K562 (cell line): ENCODE measurements at regions not wholly inside any gene's neighbourhood (a gene's known extent, or its start where the extent isn't known, plus 50 kb on each side); places are given as distances from the start of the nearest gene placed in this dataset.

Experiments
- NCOA4 ChIP-seq: fragments of 450-650 bp; IDR thresholded peaks from 2 replicates; pipeline ENCODE4 v1.6.1; 2018; ENCODE audit warnings: mild to moderate bottlenecking; ENCODE audit not compliant: partially characterized antibody
- RBM34 ChIP-seq: fragments of 200-400 bp; formaldehyde crosslinking; IDR thresholded peaks from 2 replicates; pipeline ENCODE4 v1.6.1; 2018; ENCODE audit warnings: low read length, borderline replicate concordance; ENCODE audit not compliant: insufficient read depth
- RBM39 ChIP-seq: fragments of 200-400 bp; formaldehyde crosslinking; optimal IDR thresholded peaks from 2 replicates; pipeline ENCODE3; 2018; ENCODE audit warnings: low read depth, low read length
- ZEB2 ChIP-seq: fragments of 450-650 bp; IDR thresholded peaks from 2 replicates; pipeline ENCODE4 v1.6.1; 2016
- ZNF217 ChIP-seq: sonication (generic); formaldehyde crosslinking; IDR thresholded peaks from 2 replicates; pipeline ENCODE4 v1.8.0; 2022; ENCODE audit warnings: mild to moderate bottlenecking, missing genetic modification reagents
- ZNF584 ChIP-seq: fragments of 200-800 bp; sonication (Bioruptor generic); IDR thresholded peaks from 2 replicates; pipeline ENCODE4 v1.6.1; 2016; ENCODE audit warnings: low read depth, mild to moderate bottlenecking, missing genetic modification characterization, missing compliant biosample characterization
- TF ChIP-seq, protein P1 (sequence below): fragments of 250-450 bp; sonication (Bioruptor Pico); IDR thresholded peaks from 2 replicates; pipeline ENCODE4 v1.9.0; 2021; ENCODE audit warnings: mild to moderate bottlenecking, inconsistent platforms
- TF ChIP-seq, protein P2 (sequence below): fragments of 450-650 bp; IDR thresholded peaks from 2 replicates; pipeline ENCODE4 v1.6.1; 2016; ENCODE audit warnings: antibody characterized with exemption
- TF ChIP-seq, protein P3 (sequence below), 3 experiments: fragments of 200-800 bp in 1 of 3; sonication (Bioruptor generic) in 1 of 3; sonication (generic) in 1 of 3; formaldehyde crosslinking in 1 of 3; IDR thresholded peaks; 2 replicates each; pipeline versions ENCODE4 v1.6.1 to v1.8.0; 2016 to 2022; ENCODE audit warnings: mild to moderate bottlenecking in 2 of 3, missing compliant biosample characterization in 2 of 3, missing genetic modification characterization in 2 of 3, missing genetic modification reagents in 1 of 3
- TF ChIP-seq, protein P4 (sequence below): fragments of 450-650 bp; IDR thresholded peaks from 2 replicates; pipeline ENCODE4 v1.6.1; 2017; ENCODE audit warnings: mild to moderate bottlenecking, moderate library complexity

DNA sequence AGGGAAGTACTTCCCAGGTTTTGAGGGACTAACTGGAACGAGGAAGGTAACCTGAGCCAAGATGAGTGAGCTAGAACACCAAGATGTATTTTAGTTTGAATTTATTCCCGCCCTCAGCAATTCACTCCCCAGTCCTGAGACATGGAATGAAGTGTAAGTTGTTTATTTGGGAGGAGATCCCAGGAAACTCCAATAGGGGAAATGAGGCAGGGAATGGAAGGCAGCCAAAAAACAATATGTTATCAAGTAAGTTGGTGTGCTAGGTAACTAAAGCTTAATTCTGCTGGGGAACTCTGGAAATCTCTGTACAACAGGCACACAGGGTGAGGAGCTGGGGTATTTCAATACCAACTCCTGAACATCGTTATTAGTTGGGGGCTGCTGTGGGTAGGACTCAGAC is 189.7 kb upstream of the HDAC9 start (continued):
- TF ChIP-seq, protein P1, sequence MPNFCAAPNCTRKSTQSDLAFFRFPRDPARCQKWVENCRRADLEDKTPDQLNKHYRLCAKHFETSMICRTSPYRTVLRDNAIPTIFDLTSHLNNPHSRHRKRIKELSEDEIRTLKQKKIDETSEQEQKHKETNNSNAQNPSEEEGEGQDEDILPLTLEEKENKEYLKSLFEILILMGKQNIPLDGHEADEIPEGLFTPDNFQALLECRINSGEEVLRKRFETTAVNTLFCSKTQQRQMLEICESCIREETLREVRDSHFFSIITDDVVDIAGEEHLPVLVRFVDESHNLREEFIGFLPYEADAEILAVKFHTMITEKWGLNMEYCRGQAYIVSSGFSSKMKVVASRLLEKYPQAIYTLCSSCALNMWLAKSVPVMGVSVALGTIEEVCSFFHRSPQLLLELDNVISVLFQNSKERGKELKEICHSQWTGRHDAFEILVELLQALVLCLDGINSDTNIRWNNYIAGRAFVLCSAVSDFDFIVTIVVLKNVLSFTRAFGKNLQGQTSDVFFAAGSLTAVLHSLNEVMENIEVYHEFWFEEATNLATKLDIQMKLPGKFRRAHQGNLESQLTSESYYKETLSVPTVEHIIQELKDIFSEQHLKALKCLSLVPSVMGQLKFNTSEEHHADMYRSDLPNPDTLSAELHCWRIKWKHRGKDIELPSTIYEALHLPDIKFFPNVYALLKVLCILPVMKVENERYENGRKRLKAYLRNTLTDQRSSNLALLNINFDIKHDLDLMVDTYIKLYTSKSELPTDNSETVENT (CRISPR knock-in tag), result no peak
- TF ChIP-seq RBM34, result no peak
- TF ChIP-seq NCOA4, result no peak
- TF ChIP-seq, protein P2, sequence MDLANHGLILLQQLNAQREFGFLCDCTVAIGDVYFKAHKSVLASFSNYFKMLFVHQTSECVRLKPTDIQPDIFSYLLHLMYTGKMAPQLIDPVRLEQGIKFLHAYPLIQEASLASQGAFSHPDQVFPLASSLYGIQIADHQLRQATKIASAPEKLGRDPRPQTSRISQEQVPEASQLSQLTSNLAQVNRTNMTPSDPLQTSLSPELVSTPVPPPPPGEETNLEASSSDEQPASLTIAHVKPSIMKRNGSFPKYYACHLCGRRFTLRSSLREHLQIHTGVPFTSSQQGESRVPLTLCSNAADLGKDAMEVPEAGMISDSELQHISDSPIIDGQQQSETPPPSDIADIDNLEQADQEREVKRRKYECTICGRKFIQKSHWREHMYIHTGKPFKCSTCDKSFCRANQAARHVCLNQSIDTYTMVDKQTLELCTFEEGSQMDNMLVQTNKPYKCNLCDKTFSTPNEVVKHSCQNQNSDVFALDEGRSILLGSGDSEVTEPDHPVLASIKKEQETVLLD, result no peak
- TF ChIP-seq ZNF217 (CRISPR knock-in tag), result no peak
- no peak for TF ChIP-seq ZNF584
- TF ChIP-seq, protein P3, sequence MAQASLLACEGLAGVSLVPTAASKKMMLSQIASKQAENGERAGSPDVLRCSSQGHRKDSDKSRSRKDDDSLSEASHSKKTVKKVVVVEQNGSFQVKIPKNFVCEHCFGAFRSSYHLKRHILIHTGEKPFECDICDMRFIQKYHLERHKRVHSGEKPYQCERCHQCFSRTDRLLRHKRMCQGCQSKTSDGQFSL (CRISPR knock-in tag; IDR thresholded peaks at IDR 0.05), result no peak
- TF ChIP-seq, protein P3 (tag; IDR thresholded peaks at IDR 0.05), result no peak
- TF ChIP-seq, protein P4, sequence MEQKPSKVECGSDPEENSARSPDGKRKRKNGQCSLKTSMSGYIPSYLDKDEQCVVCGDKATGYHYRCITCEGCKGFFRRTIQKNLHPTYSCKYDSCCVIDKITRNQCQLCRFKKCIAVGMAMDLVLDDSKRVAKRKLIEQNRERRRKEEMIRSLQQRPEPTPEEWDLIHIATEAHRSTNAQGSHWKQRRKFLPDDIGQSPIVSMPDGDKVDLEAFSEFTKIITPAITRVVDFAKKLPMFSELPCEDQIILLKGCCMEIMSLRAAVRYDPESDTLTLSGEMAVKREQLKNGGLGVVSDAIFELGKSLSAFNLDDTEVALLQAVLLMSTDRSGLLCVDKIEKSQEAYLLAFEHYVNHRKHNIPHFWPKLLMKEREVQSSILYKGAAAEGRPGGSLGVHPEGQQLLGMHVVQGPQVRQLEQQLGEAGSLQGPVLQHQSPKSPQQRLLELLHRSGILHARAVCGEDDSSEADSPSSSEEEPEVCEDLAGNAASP, result no peak
- no peak for TF ChIP-seq ZEB2
- no peak for TF ChIP-seq RBM39
